Activated T-cell treated with anti-CD3 and anti-CD28 coated beads for 4 hours (primary cell): ENCODE measurements at regions not wholly inside any gene's neighbourhood (a gene's known extent, or its start where the extent isn't known, plus 50 kb on each side); places are given as distances from the start of the nearest gene placed in this dataset.
"Not testable (repeated sequence)": the region's sequence is repeated elsewhere in the genome, so short reads cannot be mapped to it uniquely, and the experiment has no call there.

Source experiments
- DNase-seq: peaks from one replicate; pipeline ENCODE4 v3.0.0-alpha.2; 2020

DNA sequence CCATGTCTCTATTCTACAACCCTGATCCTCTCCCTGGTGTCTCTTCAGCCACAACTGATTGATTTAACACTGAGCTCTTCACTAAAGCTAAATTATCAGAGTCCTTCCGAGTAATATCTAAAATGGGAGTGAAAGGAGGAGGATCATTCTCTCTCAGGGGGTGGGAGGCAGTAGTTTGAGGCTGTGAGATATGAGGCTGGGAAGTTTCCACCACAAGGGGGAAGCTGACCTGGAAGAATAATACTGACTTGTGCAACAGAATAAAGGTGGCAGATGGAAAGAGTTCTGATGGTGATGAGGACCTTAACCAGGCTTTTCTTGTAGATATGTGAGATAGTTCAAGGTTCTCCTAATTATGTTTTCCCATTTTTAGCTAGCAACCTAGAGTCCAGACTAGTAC is 241.6 kb upstream of the VKORC1L1 start:
- not testable (repeated sequence) for DNase-seq

DNA sequence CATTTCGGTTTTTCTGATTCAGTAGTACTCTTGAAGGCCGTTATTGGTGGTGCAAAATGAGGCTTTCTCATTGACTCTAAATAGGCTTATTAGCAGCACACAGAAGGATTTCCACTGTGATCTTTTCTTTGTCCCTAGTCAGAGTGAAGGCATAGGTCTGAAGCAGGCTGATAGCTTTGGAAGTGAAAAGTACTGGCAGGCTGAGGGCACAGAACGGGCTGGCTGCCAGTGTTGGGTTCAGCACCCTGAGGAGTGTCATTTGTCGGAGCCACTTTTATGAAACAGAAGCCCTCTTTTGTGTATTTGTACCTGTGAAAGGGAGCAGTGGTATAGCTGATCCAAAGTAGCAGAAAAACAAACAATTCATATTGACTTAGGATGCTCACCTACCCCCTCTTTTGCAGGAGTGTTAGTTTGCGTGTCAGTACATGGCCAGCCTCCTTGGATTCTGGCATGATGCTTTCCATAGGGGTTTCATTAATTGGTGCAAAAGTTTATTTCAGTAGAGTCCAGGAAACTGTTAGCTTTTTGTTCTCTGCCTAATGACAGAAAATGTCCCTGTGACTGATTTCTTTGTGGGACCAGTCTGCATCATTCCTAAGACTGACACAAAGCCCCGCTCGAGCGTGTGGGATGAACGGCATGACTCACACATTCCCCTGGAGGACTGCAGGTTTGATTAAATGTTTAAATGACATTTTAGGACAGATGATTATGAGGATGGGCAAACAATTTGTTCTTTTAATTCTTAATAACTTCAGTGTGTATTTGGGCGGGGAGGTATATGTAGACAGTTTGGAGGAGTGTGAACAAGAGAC is 239.1 kb upstream of the VKORC1L1 start:
- DNase-seq = not testable (repeated sequence)

DNA sequence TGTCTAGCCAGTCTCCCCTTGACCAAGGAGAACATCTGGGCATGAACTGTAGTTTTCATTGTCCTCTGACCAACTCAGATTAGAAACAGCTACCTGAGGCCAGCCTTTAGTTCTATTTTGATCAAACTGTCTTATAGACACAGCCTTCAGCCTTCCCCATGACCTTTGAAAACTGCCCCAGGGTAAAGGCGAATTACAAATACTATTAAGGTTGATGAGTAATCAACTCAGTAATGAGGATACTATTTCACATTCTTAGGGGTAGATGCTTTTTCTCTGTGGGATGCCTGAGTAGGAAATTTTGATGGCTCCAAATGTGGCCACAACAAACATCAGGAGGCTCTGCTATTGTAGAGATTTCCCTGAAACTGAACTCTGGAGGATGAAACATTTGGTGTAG is 234.0 kb upstream of the VKORC1L1 start:
- not testable (repeated sequence) for DNase-seq

DNA sequence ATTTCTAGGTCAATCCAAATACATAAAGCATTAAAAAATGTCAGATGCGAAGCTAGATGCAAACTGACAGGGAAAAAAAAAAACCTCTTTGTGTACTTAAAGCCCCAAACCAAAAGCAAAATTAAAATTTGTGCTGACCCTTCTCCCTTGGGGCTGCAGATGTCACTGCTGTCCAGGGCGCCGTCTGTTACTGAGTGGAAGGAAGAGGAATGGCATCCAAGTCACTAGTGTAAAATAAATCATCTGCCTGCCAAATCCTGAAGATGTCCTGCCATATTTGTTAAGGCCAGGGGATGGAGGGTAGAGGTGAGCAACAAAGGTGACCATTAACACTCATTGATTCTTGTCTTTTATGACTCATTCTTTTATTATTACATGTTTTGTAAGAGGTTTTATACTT is 233.2 kb upstream of the VKORC1L1 start:
- not testable (repeated sequence) for DNase-seq

DNA sequence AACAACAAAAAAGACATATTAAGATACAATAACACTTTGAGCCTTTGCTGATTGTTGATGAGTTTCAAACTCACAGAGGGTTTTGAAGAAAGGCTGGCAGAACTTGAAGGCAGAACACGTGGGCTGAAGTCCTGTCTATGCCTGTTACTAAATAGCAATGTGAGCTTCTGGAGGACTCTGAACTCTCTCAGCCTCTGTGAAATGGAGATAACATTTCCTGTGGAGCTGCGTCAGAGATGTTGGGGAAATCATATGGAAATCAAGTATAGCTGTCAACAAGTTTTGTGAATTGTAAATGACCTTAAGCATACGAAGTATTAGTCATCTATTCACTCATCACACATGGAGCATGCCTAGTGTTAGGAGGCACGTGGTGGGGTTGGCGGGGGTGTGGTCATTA is 229.4 kb upstream of the VKORC1L1 start:
- DNase-seq = not testable (repeated sequence)

DNA sequence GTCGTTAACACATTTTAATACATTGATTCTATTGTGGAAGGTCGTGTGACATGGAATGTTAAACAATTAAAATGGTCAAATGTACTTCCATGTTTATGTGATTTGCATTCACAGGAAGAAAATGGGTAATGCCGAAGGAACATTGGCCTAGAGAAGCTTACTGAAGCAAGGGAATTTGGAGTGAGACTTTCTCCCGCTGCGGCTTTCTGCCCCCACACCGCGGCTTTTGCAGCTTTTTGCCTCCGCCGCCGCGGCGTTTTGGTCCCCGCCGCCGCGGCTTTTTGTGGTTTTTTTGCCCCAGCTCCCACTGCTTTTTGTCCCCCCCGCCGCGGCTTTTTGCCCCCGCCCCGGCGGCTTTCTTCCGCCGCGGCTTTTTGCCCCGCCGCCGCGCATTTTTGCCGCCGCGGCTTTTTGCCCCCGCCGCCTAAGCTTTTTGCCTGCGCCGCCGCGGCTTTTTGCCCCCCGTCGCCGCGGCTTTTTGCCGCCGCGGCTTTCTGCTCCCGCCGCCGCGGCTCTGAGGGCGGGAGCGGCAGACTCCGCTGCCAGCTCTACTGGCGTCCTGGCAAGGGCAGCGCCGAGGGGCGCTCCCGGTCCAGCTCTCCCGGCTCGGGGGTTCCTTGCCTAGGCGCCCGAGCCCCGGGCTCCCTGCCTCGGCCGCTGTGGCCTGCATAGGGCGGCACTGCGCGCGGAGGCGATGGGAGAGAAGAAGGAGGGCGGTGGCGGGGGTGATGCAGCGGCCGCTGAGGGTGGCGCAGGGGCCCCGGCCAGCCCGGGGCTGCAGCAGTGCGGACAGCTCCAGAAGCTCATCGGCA is 225.5 kb upstream of the VKORC1L1 start:
- DNase-seq = not testable (repeated sequence)

DNA sequence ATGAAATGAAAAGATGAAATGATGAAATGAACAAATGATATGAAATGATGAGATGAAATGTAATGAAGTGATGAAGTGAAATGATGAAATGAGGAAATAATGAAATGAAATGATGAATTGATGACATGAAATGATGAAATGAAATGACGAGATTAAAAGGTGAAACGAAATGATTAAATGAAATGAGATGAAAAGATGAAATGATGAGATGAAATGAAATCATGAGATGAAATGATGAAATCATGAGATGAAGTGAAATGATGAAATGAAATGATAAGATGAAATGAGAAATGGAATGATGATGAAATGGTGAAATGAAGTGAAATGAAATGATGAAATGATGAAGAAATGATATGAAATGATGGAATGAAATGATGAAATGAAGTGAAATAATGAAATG is 221.7 kb upstream of the VKORC1L1 start:
- not testable (repeated sequence) for DNase-seq

DNA sequence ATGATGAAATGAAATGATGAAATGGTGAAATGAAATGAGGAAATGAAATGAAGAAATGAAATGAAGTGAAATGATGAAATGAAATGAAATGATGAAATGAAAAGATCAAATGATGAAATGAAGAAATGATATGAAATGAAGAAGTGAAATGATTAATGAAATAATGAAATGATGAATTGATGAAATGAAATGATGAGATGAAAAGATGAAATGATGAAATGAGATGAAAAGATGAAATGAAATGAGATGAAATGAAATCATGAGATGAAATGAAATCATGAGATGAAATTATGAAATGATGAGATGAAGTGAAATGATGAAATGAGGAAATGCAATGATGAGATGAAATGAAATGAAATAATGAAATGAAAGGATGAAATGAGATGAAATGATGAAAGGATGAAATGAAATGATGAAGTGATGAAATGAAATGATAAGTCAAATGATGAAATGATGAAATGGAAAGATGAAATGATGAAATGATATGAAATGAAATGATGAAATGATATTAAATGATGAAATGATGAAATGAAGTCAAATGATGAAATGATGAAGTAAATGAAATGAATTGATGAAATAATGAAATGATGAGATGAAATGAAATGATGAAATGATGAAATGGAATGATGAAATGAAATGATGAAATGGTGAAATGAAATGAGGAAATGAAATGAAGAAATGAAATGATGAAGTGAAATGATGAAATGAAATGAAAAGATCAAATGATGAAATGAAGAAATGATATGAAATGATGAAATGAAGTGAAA is 220.9 kb upstream of the VKORC1L1 start:
- DNase-seq = not testable (repeated sequence)

DNA sequence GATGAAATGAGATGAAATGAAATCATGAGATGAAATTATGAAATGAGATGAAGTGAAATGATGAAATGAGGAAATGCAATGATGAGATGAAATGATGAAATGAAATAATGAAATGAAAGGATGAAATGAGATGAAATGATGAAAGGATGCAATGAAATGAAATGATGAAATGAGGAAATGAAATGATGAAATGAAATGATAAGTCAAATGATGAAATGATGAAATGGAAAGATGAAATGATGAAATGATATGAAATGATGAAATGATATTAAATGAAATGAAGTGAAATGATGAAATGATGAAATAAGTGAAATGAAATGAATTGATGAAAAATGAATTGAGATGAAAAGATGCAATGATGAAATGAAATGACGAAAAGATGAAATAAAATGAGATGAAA is 220.2 kb upstream of the VKORC1L1 start:
- not testable (repeated sequence) for DNase-seq

DNA sequence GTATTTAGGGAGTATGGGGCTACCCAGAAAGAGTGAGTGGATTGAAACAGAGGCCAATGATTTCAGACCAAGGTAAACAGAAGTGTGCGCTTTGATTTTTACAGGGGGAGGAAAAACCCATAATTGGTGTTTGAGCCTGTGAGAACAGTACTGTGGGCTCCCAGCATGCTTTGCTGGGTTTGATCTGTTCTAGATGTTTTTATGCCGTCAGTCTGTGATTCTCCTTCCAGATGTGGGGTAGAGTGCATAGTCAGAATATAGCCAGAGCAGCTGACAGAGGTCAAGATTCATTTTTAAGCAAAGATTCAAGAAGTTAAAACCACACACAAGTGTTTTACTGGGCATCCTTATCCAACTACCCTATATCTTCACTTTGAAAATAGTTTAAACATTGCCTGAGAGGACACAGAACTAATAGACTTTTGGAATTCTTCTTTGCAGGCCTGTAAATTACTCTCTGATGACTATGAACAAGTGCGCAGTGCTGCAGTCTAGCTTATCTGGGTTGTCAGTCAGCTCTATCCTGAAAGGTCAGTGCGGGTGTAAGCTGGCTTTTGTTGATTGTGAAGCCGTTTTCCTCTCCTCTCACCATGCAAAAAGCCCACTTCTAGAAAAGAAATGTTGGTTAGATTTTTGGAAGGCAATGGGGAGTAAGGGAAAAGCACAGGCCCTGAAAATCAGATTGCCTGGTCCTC is 216.2 kb upstream of the VKORC1L1 start:
- DNase-seq = not testable (repeated sequence)

DNA sequence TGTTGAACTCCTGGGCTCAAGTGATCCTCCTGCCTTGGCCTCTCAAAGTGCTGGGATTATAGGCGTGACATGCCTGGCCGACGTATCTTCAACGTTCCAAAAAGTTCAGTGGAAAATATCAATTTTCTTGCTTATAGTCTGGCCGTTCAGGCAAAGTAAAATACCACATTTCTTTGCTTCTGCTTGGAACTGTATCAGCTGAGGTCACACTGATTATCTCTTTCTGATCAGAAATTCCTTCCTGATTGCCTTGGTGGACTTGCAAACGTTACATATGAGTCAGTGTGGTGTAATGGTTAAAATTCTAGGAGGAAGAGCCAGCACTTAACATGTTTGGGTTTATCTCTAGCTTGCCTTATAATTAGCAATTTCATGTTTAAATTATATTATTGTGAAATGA is 189.5 kb upstream of the VKORC1L1 start:
- not testable (repeated sequence) for DNase-seq

DNA sequence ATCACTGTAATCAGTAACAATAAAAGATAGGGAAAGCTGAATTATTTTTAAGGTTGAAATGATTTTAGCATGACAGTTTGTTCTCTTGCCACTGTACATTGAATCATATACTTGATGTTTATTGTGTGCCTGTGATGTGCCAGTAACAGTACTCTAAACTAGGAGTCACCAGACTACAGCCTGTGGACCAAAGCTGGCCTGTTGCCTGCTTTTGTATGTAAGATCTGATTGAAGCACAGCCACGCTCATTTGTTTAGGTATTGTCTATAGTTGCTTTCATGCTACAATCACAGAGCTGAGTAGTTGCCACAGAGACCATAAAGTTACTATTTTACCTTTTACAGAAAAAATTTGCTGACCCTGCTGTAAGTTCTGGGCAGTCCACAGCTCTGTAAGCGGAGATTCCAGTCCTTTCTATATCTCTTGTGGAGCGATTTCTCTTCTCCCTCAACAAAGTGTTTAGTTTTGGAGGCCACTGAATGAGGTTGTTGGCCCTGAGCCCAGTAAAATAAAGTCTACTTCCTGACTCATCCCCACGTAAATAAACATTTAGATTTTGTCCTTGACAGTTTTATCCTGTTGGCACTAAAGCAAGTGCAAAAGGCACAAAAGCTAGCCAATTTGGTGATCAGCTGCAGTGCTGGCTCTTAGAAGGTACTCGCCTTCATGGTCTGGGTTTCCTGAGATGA is 173.7 kb upstream of the VKORC1L1 start:
- DNase-seq = not testable (repeated sequence)

DNA sequence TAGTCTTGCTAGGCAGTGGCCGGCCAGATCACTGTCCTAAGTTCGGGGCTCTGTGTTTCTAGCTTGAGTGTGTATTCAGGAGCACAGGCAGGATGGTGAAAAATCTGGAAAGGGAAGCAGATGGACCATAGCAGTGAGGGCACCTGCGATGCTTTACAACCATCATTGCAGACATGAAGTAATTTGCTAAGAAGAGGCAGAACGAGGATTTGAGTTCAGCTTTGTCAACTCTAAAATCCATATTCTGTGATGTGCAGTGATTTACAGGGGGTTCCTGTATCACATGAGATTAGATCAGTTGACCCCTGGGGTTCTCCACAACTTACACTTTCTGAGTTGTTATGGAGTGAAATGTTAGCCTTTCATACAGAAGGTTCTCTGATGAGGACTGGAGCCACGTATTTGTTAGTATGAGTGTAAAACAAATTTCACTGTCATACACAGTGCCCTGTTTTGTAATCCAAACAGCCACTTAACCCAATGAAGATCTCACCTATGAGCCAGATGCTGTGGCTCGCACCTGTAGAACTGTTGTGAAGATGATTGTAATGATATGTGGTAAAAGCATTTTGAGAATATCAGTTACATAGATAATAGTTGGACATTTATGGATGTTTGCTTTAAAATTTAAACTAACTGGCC is 173.0 kb upstream of the VKORC1L1 start:
- not testable (repeated sequence) for DNase-seq

DNA sequence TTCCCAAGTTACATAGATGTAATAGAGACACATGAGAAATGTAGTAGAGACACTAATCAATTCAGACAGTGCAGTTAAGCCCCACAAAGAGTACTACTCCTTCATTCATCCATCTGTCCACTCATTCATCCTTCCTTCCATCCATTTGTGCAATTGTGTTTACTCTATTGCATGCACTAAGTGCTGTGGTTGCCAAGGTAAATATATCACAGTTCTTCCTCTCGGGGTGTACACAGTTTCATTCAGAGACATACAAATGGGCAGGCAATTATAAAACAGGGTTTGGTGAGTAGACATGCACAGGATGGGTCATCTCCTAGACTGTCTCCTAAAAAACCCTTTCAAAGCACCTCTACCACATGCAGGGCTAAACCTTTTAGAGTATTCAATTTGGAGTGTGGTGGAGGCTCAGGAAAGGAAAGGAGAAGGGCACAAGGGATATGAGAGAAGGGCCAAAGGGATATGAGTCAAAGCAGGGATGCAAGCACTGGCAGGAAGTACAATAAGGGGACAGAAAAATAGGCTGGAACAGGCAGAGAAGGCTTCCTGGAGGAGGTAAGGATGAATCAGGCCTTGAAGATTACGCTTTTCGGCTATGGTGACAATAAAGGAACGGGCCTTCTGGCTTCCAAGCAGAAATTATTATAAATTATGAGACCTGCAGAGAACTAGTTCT is 153.6 kb upstream of the VKORC1L1 start:
- not testable (repeated sequence) for DNase-seq

DNA sequence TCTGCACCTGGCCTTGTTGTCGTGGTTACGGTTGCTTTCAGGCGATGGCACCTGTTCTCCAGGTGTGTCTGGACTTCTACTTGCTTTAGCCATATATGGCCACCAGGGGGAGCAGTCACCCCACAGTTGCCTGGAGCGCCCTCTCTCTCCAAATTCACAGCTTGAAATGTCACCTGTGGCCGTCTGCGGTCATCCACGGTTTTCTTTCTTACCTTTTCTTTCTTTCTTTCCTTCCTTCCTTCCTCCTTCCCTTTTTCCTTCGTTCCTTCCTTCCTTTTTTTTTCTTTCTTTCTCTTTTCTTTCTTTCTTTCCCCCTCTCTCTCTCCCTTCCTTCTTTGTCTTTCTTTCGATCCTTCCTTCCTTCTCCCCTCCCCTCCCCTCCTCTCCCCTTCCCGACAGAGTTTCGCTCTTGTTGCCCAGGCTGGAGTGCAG is 150.5 kb upstream of the VKORC1L1 start:
- peak; percentile 65 for DNase-seq

DNA sequence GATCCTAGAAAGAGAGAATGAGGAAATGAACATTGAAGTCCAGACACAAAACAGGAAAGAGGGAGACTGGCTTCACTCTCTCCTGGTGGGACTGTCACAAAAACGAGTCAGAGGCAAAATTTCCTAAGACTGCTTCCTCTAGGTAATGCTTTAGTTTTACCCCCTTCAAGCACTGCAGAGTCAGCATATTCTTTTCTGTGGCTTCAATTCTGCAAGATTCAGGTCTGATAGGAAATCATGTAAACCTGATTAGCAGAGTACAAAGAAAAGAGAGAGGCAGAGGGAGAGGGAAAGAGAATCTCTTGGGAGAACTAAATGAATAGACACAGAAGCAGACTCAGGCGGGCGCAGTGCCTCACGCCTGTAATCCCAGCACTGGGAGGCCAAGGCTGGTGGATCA is 145.7 kb upstream of the VKORC1L1 start:
- not testable (repeated sequence) for DNase-seq

DNA sequence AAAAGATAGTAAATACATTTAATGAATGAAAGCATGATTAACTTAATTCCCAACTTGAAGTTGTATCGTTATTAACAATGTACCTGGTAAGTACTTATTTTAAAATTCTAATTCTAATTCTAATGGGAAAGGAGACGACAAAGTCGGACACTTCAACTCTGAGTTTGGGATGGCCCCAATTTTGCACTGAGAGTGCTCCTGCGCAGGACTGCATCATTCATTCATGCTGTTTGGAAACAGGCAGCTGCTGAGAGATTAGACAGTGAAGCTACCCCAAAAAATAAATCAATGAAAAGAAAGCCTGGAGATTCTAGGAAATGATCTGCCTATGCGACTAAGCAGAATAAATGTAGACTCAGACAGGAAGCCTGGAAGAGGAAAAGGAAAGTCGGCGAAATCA is 141.7 kb upstream of the VKORC1L1 start:
- no peak for DNase-seq

DNA sequence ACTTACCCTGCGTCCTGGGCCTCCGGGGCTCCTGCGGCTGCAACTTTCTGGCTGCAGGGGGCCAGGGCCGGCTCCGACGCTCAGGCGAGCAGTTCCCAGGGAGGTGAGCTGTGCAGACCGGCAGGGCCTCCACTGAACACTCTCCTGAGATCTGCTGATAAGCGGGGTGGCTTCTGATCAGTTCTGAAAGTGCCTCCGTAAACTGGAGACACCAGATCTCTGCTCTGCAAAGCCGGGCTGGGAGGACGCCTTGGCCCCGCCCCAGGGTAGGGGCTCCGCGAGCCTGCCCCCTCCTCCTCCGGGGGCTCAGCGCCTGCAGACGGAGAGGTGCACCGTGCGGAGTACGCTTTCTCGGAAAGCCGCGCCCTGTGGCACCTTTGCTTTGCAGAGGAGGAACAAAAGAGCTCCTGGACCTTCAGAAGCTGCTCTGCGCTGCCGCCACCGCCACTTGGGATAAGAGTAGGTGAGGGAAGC is 141.3 kb upstream of the VKORC1L1 start:
- no peak for DNase-seq

DNA sequence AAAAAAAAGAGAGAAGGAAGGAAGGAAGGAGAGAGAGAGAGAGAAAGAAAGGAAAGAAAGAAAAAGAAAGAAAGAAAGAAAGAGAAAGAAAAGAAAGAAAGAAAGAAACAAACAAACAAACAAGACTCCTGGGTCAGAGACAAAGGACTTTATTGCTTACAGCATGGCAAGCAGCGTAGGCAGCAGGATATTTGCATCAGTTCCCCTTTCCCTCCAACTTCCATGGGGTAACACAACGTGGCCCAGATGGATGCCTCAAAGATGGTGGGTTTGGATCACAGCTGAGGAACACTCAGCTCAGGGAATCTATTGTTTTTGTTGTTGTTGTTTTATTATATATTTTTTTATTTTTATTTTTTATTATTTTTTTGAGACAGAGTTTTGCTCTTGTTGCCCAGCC is 128.5 kb upstream of the VKORC1L1 start:
- DNase-seq = no peak

DNA sequence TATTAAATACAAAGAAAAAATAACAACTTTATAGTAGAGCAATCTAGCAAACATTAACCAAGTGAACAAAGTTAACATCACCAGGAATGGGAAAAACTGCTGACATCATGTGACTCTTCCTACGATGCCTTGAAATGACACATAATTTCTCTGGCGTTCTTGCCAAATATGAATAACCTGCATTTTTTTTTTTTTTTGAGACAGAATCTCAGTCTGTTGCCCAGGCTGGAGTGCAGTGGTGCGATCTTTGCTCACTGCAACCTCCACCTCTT is 126.5 kb upstream of the VKORC1L1 start:
- no peak for DNase-seq

DNA sequence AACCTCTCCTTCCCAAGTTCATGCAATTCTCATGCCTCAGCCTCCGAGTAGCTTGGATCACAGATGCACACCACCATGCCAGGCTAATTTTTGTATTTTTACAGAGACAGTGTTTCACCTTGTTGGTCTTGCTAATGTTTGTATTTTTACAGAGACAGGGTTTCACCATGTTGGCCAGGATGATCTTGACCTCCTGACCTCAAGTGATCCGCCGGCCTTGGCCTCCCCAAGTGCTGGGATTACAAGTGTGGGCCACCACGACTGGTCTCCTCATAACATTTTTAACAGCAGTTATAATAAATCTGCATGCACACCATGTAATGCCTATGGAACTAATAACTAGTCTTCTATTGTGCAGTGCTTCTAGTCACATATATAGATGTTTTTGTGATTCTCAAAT is 123.8 kb upstream of the VKORC1L1 start:
- DNase-seq = no peak
